K562 (cell line): ENCODE measurements at regions not wholly inside any gene's neighbourhood (a gene's known extent, or its start where the extent isn't known, plus 50 kb on each side); places are given as distances from the start of the nearest gene placed in this dataset.

Experiments used
- ATAC-seq: fragments of 200-7000 bp; cut with Tn5 transposase; 3 replicates; pipeline ENCODE4 v1.9.1; 2020; ENCODE audit warnings: moderate library complexity
- BruUV-seq: library from RNA; stranded (reverse); fragments of 400-500 nt; replicated peaks from 2 replicates; lab custom pipeline; 2021; lab: Mats Ljungman, UMichigan
- CTCF ChIA-PET: fragments of 300-600 bp; formaldehyde crosslinking; extraction: SDS; loops from one replicate; lab custom pipeline; 2021; ENCODE audit warnings: low intra/inter-chr PET ratio; lab: Yijun Ruan, JAX
- POLR2A ChIA-PET: fragments of 300-600, 350-650 bp; sonication (Branson Sonifier 250); formaldehyde crosslinking; extraction: SDS; loops from one replicate; lab custom pipeline; 2021; ENCODE audit warnings: antibody characterized with exemption, inconsistent platforms; lab: Yijun Ruan, JAX
- DNase-seq, 4 experiments: peaks; one replicate each; pipeline versions ENCODE4 v3.0.0 to v3.0.0-alpha.2; 2011 to 2018; ENCODE audit warnings: low spot score in 3 of 4, mixed read lengths in 3 of 4; ENCODE audit errors: extremely low read depth in 1 of 4
- FAIRE-seq: peaks from 2 replicates; lab custom pipeline; 2011; peaks lifted over from hg19 to GRCh38; lab: Jason Lieb, UNC
- H2AFZ ChIP-seq: 2 replicates; pipeline ENCODE4 v1.6.0; 2011; ENCODE audit warnings: low read depth, low read length, control low read depth, inconsistent platforms
- H3K27ac ChIP-seq: fragments of 200-600 bp; 3 replicates; pipeline ENCODE4 v1.8.0; 2011; ENCODE audit warnings: low read depth, mild to moderate bottlenecking, control low read depth, inconsistent platforms, low read length, moderate library complexity, mixed read lengths; ENCODE audit errors: extremely low read depth
- H3K27me3 ChIP-seq, 2 experiments: fragments of 300-600 bp in 1 of 2; 2 replicates in 1 of 2; 3 replicates in 1 of 2; pipeline versions ENCODE4 v1.6.0 to v1.8.0; 2011; ENCODE audit warnings: inconsistent platforms in 2 of 2, low read length in 2 of 2, mild to moderate bottlenecking in 1 of 2, mixed read lengths in 1 of 2, moderate library complexity in 1 of 2; ENCODE audit not compliant: control insufficient read depth in 2 of 2, insufficient read depth in 2 of 2
- H3K36me3 ChIP-seq: fragments of 300-600 bp; 3 replicates; pipeline ENCODE4 v1.8.0; 2011; ENCODE audit warnings: mild to moderate bottlenecking, low read length, inconsistent platforms; ENCODE audit not compliant: control insufficient read depth, insufficient read depth
- H3K4me1 ChIP-seq, 2 experiments: fragments of 200-600 bp in 1 of 2; replicated peaks in 1 of 2; 2 replicates in 1 of 2; 3 replicates in 1 of 2; pipeline versions ENCODE4 v1.5.1 to v1.8.0; 2011; ENCODE audit warnings: inconsistent platforms in 2 of 2, low read length in 2 of 2, mild to moderate bottlenecking in 1 of 2, mixed read lengths in 1 of 2, moderate library complexity in 1 of 2; ENCODE audit not compliant: control insufficient read depth in 2 of 2, insufficient read depth in 2 of 2
- H3K4me2 ChIP-seq: 2 replicates; pipeline ENCODE4 v1.6.1; 2011; ENCODE audit warnings: low read length, control low read depth, inconsistent platforms, mixed read lengths; ENCODE audit not compliant: insufficient read depth
- H3K4me3 ChIP-seq: fragments of 200-600 bp; sonication (generic), shearing (Covaris generic); 2 replicates; pipeline ENCODE4 v1.5.1; 2016; ENCODE audit warnings: control low read depth, inconsistent platforms
- H3K79me2 ChIP-seq: fragments of 200-600 bp; 3 replicates; pipeline ENCODE4 v1.8.0; 2011; ENCODE audit warnings: low read length, inconsistent platforms; ENCODE audit not compliant: control insufficient read depth, insufficient read depth
- H3K9ac ChIP-seq, 2 experiments: 2 replicates each; pipeline versions ENCODE4 v1.6.0 to v1.6.1; 2011; ENCODE audit warnings: low read depth in 2 of 2, low read length in 2 of 2, control low read depth in 1 of 2, inconsistent platforms in 1 of 2, mild to moderate bottlenecking in 1 of 2, mixed read lengths in 1 of 2; ENCODE audit not compliant: insufficient read depth in 1 of 2
- H3K9me1 ChIP-seq: one replicate; pipeline ENCODE4 v1.6.0; 2011; ENCODE audit warnings: inconsistent platforms, mild to moderate bottlenecking, low read length, moderate library complexity; ENCODE audit not compliant: control insufficient read depth, insufficient read depth
- H3K9me3 ChIP-seq: replicated peaks from 2 replicates; pipeline ENCODE4 v1.5.1; 2011; ENCODE audit warnings: low read depth, low read length, inconsistent platforms; ENCODE audit not compliant: control insufficient read depth, insufficient read depth
- H4K20me1 ChIP-seq: replicated peaks from 2 replicates; pipeline ENCODE4 v1.6.1; 2011; ENCODE audit warnings: low read length, inconsistent platforms, mixed read lengths; ENCODE audit not compliant: control insufficient read depth, insufficient read depth
- EWSR1 ChIP-seq: fragments of 450-650 bp; IDR thresholded peaks from 2 replicates; pipeline ENCODE4 v1.6.1; 2018; ENCODE audit warnings: borderline replicate concordance, mild to moderate bottlenecking, low read depth, moderate library complexity; ENCODE audit not compliant: partially characterized antibody
- FOXA3 ChIP-seq, 2 experiments: fragments of 450-650 bp in 1 of 2; sonication (generic) in 1 of 2; formaldehyde crosslinking; IDR thresholded peaks in 1 of 2; conservative IDR thresholded peaks in 1 of 2; 2 replicates each; pipeline versions ENCODE4 v1.4.0 to v1.8.0; 2020 to 2022; ENCODE audit warnings: mild to moderate bottlenecking in 2 of 2, missing genetic modification reagents in 1 of 2
- GATA2 ChIP-seq: sonication (generic); formaldehyde crosslinking; IDR thresholded peaks from 2 replicates; pipeline ENCODE4 v1.4.0; 2020; ENCODE audit warnings: mild to moderate bottlenecking, missing genetic modification reagents
- LCOR ChIP-seq: sonication (generic); formaldehyde crosslinking; IDR thresholded peaks from 2 replicates; pipeline ENCODE4 v1.8.0; 2022; ENCODE audit warnings: mild to moderate bottlenecking, missing genetic modification reagents
- LEF1 ChIP-seq: fragments of 450-650 bp; IDR thresholded peaks from 2 replicates; pipeline ENCODE4 v1.6.1; 2016; ENCODE audit warnings: mild to moderate bottlenecking
- NFXL1 ChIP-seq: fragments of 450-650 bp; formaldehyde crosslinking; IDR thresholded peaks from 2 replicates; pipeline ENCODE4 v1.4.0; 2021; ENCODE audit warnings: mild to moderate bottlenecking
- RAD51 ChIP-seq: fragments of 450-650 bp; IDR thresholded peaks from 2 replicates; pipeline ENCODE4 v1.7.1; 2016; ENCODE audit warnings: low read depth, mild to moderate bottlenecking, borderline replicate concordance
- RBFOX2 ChIP-seq: fragments of 200-400 bp; formaldehyde crosslinking; IDR thresholded peaks from 2 replicates; pipeline ENCODE4 v1.6.1; 2017; ENCODE audit warnings: low read depth, mild to moderate bottlenecking, low read length, moderate library complexity
- SNIP1 ChIP-seq: fragments of 450-650 bp; IDR thresholded peaks from 2 replicates; pipeline ENCODE4 v1.7.1; 2017; ENCODE audit warnings: low read depth, mild to moderate bottlenecking
- TBL1XR1 ChIP-seq, 2 experiments: IDR thresholded peaks; 2 replicates each; pipeline ENCODE4 v1.6.1; 2012; ENCODE audit warnings: improper control_type of control experiment in 2 of 2, low read length in 2 of 2, mild to moderate bottlenecking in 1 of 2
- ZFP30 ChIP-seq: fragments of 250-450 bp; sonication (Bioruptor Pico); IDR thresholded peaks from 2 replicates; pipeline ENCODE4 v1.8.0; 2022; ENCODE audit warnings: moderate library complexity, mild to moderate bottlenecking, inconsistent platforms, borderline replicate concordance
- WGBS: fragments of 100-300 bp; shearing (Covaris generic); methylation state at CpG from one replicate; pipeline ENCODE4 v1.1.6; 2016; ENCODE audit warnings: low coverage, mixed read lengths; ENCODE audit not compliant: insufficient coverage; ENCODE audit errors: missing lambda C conversion rate; 5-methylcytosine and 5-hydroxymethylcytosine counted together
- in situ Hi-C: fragments of 300-500 bp; cut with MboI; formaldehyde crosslinking; loops from 4 replicates; pipeline ENCODE4 v1.15.0; 2018; ENCODE audit warnings: inconsistent platforms, mixed read lengths
- intact Hi-C: fragments of 100-400 bp; cut with micrococcal nuclease; formaldehyde crosslinking; loops from 2 replicates; pipeline ENCODE4 v1.14.2; 2022
- TF ChIP-seq, protein P1 (sequence below), 2 experiments: fragments of 150-350 bp in 1 of 2; IDR thresholded peaks; 2 replicates each; pipeline ENCODE4 v1.6.1; 2012 to 2016; ENCODE audit warnings: low read depth in 2 of 2, low read length in 2 of 2, mild to moderate bottlenecking in 1 of 2, moderate library complexity in 1 of 2
- TF ChIP-seq, protein P2 (sequence below): fragments of 250-450 bp; sonication (Bioruptor Pico); IDR thresholded peaks from 2 replicates; pipeline ENCODE4 v1.6.1; 2021; ENCODE audit warnings: mild to moderate bottlenecking

DNA sequence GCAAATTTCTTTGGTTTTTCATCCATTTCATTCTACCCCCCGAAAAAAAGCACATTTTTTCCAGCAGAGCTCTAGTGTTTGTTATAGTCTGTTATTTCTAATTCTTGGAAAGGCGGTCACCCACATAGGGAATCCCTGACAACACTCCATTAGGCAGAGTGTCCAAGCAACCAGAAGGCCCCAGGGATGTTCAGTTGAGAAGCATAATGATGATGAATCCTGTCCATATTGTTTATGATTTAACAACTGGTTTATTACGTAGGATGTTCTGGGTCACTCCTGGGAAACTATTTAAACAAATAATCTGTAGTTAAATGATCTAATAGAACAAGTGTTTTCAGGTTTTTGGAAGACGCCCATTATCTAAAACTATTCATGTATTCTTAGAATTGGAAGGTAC is 388.7 kb downstream of the TNS1 start (continued):
- TF ChIP-seq, protein P1, sequence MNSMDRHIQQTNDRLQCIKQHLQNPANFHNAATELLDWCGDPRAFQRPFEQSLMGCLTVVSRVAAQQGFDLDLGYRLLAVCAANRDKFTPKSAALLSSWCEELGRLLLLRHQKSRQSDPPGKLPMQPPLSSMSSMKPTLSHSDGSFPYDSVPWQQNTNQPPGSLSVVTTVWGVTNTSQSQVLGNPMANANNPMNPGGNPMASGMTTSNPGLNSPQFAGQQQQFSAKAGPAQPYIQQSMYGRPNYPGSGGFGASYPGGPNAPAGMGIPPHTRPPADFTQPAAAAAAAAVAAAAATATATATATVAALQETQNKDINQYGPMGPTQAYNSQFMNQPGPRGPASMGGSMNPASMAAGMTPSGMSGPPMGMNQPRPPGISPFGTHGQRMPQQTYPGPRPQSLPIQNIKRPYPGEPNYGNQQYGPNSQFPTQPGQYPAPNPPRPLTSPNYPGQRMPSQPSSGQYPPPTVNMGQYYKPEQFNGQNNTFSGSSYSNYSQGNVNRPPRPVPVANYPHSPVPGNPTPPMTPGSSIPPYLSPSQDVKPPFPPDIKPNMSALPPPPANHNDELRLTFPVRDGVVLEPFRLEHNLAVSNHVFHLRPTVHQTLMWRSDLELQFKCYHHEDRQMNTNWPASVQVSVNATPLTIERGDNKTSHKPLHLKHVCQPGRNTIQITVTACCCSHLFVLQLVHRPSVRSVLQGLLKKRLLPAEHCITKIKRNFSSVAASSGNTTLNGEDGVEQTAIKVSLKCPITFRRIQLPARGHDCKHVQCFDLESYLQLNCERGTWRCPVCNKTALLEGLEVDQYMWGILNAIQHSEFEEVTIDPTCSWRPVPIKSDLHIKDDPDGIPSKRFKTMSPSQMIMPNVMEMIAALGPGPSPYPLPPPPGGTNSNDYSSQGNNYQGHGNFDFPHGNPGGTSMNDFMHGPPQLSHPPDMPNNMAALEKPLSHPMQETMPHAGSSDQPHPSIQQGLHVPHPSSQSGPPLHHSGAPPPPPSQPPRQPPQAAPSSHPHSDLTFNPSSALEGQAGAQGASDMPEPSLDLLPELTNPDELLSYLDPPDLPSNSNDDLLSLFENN (IDR thresholded peaks at IDR 0.05; ENCODE audit: low read depth in 2 of 2, low read length in 2 of 2) = no peak
- TF ChIP-seq NFXL1 (no peak), GATA2 (no peak), SNIP1 (no peak), TBL1XR1 (IDR thresholded peaks at IDR 0.05; ENCODE audit: low read length in 2 of 2) (no peak), RBFOX2 (no peak), FOXA3 (CRISPR knock-in tag; conservative IDR thresholded peaks at IDR 0.05 in 1 of 2, IDR thresholded peaks at IDR 0.05 in 1 of 2) (no peak)
- TF ChIP-seq, protein P2, sequence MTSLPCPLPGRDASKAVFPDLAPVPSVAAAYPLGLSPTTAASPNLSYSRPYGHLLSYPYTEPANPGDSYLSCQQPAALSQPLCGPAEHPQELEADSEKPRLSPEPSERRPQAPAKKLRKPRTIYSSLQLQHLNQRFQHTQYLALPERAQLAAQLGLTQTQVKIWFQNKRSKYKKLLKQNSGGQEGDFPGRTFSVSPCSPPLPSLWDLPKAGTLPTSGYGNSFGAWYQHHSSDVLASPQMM = no peak
- TF ChIP-seq, all 486 proteins: peak for 0

DNA sequence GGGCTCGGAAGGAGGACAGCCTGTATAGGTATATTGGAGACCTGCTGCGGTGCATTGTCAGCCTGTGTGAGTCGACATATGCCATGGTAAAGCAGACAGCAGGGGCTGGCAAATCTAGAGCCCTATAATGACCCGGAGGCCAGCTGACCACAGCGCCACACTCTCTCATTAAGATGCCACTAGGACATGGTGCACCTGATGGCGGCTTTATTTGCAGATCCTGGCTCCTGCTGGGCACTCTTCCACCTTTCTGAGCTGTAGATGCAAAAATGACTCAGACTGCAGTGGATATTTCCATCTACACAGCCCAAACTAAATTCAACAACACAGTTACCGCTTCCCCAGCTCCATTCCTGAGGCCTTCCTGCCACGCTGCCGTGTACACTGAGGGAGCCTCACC is 389.9 kb downstream of the TNS1 start:
- FAIRE-seq (no peak), ATAC-seq (no peak), DNase-seq (no peak)
- H3K4me3 ChIP-seq = no peak overlapping the region
- H3K9me1 ChIP-seq = no peaks in the 10 kb centered on the region
- intact Hi-C loops (no loop called here), in situ Hi-C loops (no loop called here)
- H3K4me2 ChIP-seq = no peak overlapping the region
- H2AFZ ChIP-seq = no peak overlapping the region
- H3K27me3 ChIP-seq = peaks cover 0 to 14% of the 10 kb centered on the region in 2 experiments; a peak in 2 of 5 replicates
- H3K27ac ChIP-seq = no peak overlapping the region
- H3K4me1 ChIP-seq = no peaks in the 10 kb centered on the region
- H3K9ac ChIP-seq = no peak overlapping the region
- ChIA-PET CTCF (no interaction called here), POLR2A (no interaction called here)
- WGBS = 0% methylated on average over 9 of the region's 9 CpGs
- no peaks in the 10 kb centered on the region for H3K36me3 ChIP-seq
- H3K9me3 ChIP-seq = no peaks in the 10 kb centered on the region
- H4K20me1 ChIP-seq = no peaks in the 10 kb centered on the region
- H3K79me2 ChIP-seq = no peaks in the 10 kb centered on the region
- no peak for TF ChIP-seq ZFP30 (CRISPR knock-in tag)
- no peak for TF ChIP-seq LEF1
- no peak for TF ChIP-seq EWSR1
- no peak for TF ChIP-seq RAD51
- TF ChIP-seq LCOR (CRISPR knock-in tag) = no peak
- BruUV-seq = no TSS peak
